Upper lobe of left lung (tissue), 6 donors: ENCODE measurements at regions not wholly inside any gene's neighbourhood (a gene's known extent, or its start where the extent isn't known, plus 50 kb on each side); places are given as distances from the start of the nearest gene placed in this dataset.

Experiments used
- ATAC-seq, 2 donors: fragments of 200-7000 bp; cut with Tn5 transposase; one replicate each; pipeline ENCODE4 v1.9.1; 2022; ENCODE audit warnings: mild to moderate bottlenecking in 2 of 2, moderate library complexity in 2 of 2; ENCODE audit not compliant: low FRiP score in 2 of 2
- DNase-seq, 2 donors: peaks; one replicate each; pipeline ENCODE4 v3.0.0-alpha.2; 2019 to 2020
- H3K27ac ChIP-seq, 4 donors: fragments of 200-600 bp; sonication (generic); one replicate each; pipeline ENCODE4 v1.5.1; 2016 to 2019
- H3K27me3 ChIP-seq, 4 donors: fragments of 200-600 bp; sonication (generic); one replicate each; pipeline ENCODE4 v1.5.1; 2017 to 2019
- H3K36me3 ChIP-seq, 4 donors: fragments of 200-600 bp; sonication (generic); one replicate each; pipeline ENCODE4 v1.5.1; 2016 to 2019
- H3K4me1 ChIP-seq, 4 donors: fragments of 200-600 bp; sonication (generic); one replicate each; pipeline ENCODE4 v1.5.1; 2018 to 2019
- H3K4me3 ChIP-seq, 4 donors: fragments of 200-600 bp; sonication (generic); one replicate each; pipeline ENCODE4 v1.5.1; 2017 to 2019; ENCODE audit warnings: mild to moderate bottlenecking in 2 of 4, moderate library complexity in 1 of 4
- H3K9me3 ChIP-seq, 4 donors: fragments of 200-600 bp; sonication (generic); one replicate each; pipeline ENCODE4 v1.5.1; 2018 to 2019
- EP300 ChIP-seq, 4 donors: sonication (generic); formaldehyde crosslinking; IDR thresholded peaks; one replicate each; pipeline ENCODE4 v1.5.1; 2017; ENCODE audit warnings: antibody characterized with exemption in 4 of 4, control low read depth in 2 of 4
- POLR2A ChIP-seq, 4 donors: fragments of 450-650 bp; IDR thresholded peaks; one replicate each; pipeline ENCODE4 v1.5.1; 2016 to 2017; ENCODE audit warnings: antibody characterized with exemption in 4 of 4, mild to moderate bottlenecking in 2 of 4
- POLR2AphosphoS5 ChIP-seq, 2 donors: sonication (generic); formaldehyde crosslinking; IDR thresholded peaks; one replicate each; pipeline ENCODE4 v1.5.1; 2017; ENCODE audit warnings: antibody characterized with exemption in 2 of 2
- WGBS, 2 donors: methylation state at CpG; one replicate each; pipeline ENCODE4 v1.1.5; 2017 to 2018; 5-methylcytosine and 5-hydroxymethylcytosine counted together
- TF ChIP-seq, protein P1 (sequence below), 6 experiments: fragments of 450-650 bp in 4 of 6; fragments of 200-600 bp in 2 of 6; sonication (generic) in 2 of 6; IDR thresholded peaks; one replicate each; pipeline ENCODE4 v1.5.1; 2016 to 2019; ENCODE audit warnings: antibody characterized with exemption in 6 of 6
- donor health status: DM: no; HTN: no; CAD: no; lungs with moderate emphysema.
- donor health status: DM: no; HTN: yes; CAD: no; lungs with severe emphysema.

DNA sequence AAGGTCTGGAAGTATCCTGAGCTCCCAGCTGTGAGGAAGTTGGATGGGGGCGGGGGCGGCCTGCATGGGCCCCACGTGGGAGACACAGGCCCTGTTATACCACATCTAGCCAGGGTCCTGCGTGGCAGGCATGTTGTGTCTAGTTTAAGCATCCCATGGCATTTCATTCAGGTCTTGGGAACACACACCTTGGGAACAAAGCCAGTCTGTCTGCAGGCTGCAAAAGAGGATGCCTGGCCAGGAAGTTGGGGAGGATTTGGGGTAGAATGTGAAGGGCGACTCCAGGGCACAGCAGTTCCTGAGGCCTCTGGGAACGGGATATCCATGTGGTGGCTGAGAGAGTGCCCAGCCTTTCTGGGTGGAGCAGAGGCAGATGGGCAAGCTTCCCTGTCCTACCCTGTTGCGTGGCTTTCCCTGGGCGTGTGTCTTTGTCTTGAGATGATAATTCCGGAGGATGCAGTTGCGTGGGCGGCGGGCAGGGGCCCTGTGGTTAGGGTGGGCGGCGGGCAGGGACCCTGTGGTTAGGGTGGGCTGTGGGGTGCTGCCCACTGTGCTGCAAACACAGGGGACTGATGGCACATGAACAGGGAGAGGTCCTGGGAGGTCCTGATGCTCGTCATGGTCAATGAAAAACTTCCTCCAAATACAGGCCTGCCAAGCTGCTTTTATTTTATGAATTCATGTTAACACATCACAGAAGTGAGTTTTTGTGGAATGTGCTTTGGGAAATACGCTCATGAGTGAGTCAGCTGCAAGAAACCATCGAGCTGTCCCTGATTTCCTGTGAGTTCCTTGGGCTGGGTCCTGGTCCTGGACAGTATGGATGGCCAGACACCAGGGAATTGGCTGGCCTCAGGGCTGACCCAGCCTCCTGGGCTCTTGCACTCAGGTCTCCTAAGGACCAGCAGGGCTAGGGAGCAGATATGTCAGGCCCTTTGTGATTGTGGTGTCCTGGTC, 90.0 kb upstream of the HS6ST1 start:
- no peaks in the 10 kb centered on the region for H3K4me1 ChIP-seq
- no peaks in the 10 kb centered on the region for H3K27me3 ChIP-seq
- peak in 1 of 2 donors; percentile 10 for DNase-seq
- no peak overlapping the region for H3K4me3 ChIP-seq
- no peak overlapping the region for H3K27ac ChIP-seq
- no peaks in the 10 kb centered on the region for H3K9me3 ChIP-seq
- TF ChIP-seq POLR2A (IDR thresholded peaks at IDR 0.05) (no peak), POLR2AphosphoS5 (IDR thresholded peaks at IDR 0.05) (no peak), EP300 (IDR thresholded peaks at IDR 0.05) (no peak)
- TF ChIP-seq, protein P1, sequence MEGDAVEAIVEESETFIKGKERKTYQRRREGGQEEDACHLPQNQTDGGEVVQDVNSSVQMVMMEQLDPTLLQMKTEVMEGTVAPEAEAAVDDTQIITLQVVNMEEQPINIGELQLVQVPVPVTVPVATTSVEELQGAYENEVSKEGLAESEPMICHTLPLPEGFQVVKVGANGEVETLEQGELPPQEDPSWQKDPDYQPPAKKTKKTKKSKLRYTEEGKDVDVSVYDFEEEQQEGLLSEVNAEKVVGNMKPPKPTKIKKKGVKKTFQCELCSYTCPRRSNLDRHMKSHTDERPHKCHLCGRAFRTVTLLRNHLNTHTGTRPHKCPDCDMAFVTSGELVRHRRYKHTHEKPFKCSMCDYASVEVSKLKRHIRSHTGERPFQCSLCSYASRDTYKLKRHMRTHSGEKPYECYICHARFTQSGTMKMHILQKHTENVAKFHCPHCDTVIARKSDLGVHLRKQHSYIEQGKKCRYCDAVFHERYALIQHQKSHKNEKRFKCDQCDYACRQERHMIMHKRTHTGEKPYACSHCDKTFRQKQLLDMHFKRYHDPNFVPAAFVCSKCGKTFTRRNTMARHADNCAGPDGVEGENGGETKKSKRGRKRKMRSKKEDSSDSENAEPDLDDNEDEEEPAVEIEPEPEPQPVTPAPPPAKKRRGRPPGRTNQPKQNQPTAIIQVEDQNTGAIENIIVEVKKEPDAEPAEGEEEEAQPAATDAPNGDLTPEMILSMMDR (IDR thresholded peaks at IDR 0.05) = no peak
- H3K36me3 ChIP-seq = no peaks in the 10 kb centered on the region
- 54 to 62% methylated on average over 7 to 17 of the region's 17 CpGs for WGBS, 2 donors
- peak in 1 of 2 donors; percentile 67 for ATAC-seq

DNA sequence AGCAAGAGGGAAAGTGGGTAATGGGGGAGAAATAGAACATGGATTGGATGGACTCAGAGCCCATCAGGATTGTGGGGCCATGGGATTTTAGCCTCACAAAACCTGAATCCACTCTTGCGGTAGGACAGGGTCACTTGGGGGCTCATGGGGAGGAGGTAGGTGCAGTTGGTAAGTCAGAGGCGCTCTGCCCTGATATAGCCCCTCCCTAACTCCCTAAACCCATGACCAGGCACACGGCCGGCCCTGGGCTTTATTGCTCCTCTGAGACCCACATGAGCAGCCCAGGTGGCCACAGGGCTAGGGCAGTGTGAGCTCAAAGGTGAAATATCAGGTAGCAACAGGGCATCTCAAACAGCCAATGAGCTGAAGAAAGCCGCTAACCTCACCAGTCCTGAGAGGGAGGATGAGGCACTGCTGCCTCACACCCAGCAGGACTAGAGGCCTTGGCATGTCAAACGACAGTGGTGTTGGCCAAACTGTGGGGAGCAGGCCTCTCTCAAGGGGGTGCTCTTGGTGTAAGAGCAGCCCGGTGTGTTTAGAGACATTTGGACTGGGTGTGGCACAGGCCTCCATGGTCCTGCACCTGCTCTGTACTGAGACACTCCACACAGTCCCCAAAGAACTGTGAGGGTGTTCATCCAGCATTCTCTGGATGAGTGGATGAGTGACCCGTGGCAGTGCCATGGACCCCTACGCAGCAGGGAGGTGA, 90.8 kb upstream of the HS6ST1 start:
- ATAC-seq (no peak), DNase-seq (peak in 1 of 2 donors; percentile 17)
- Histone ChIP-seq H3K27ac (no peak overlapping the region), H3K4me3 (no peak overlapping the region), H3K27me3 (no peaks in the 10 kb centered on the region), H3K4me1 (no peaks in the 10 kb centered on the region), H3K36me3 (no peaks in the 10 kb centered on the region), H3K9me3 (no peaks in the 10 kb centered on the region)
- WGBS, 2 donors = 86 to 95% methylated on average over 6 to 8 of the region's 9 CpGs
- no peak for TF ChIP-seq POLR2AphosphoS5 (IDR thresholded peaks at IDR 0.05)
- TF ChIP-seq, protein P1 (IDR thresholded peaks at IDR 0.05) = no peak
- TF ChIP-seq POLR2A (IDR thresholded peaks at IDR 0.05) = no peak
- no peak for TF ChIP-seq EP300 (IDR thresholded peaks at IDR 0.05)

DNA sequence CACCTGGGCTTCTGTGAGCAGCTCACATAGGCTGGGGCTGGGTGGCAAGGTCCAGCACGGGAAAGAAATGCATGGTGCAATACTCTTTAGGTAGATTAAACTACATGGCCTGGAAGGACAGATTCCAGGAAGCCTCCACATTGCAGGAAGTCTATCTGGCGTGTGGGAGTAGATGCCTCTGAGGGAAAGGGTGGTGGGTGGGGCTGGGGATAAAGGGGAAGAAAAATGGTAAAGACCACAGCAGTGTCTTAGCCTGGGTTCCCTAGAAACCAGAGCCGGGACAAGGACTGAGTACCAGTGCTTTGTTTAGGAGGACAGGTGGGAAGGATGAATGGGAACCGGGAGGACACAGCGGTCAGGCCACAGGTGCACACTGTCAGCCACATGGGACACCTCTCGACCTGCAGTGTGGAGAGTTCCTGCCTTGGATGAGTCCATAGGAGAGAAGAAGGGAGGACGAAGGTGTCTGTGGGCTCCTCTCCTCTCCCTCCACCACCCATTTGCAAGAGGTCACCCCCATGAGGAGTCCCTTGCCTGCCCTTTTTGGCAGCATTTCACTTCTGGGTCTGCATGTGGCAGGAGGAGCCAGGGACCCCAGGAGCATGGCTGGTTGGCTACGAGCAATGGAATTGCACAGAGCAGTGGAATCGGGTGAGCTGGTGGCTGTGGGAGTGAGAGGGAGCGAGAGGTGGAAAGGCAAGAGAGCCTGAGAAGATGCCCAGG, 91.5 kb upstream of the HS6ST1 start:
- no peak for TF ChIP-seq POLR2A (IDR thresholded peaks at IDR 0.05)
- TF ChIP-seq, protein P1 (IDR thresholded peaks at IDR 0.05) = no peak
- TF ChIP-seq POLR2AphosphoS5 (IDR thresholded peaks at IDR 0.05) = no peak
- no peak for TF ChIP-seq EP300 (IDR thresholded peaks at IDR 0.05)

DNA sequence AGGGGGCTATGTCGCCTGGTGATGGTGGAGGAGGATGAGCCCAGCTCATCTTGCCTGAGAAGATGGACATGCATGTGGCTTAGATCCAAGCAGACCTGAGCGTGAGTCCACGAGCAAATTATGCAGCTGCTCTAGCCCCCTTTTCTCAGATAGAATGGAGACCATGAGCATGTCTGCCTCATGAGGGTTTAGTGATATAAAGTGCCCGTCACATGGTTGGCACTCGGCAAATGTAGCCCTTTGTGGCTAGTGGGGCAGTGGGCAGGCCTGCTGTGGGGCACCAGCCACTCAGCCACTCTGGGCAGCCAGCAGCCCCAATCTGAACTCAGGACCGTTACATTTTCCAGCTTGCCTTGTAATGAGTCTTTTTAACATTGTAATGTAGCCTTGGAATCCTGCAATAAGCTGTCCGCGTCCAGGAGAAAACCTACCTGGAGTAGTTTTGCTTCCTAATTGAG, 92.1 kb upstream of the HS6ST1 start:
- H3K9me3 ChIP-seq = no peaks in the 10 kb centered on the region
- no peaks in the 10 kb centered on the region for H3K36me3 ChIP-seq
- H3K4me3 ChIP-seq = no peak overlapping the region
- 88 to 91% methylated on average over 5 to 8 of the region's 8 CpGs for WGBS, 2 donors
- no peaks in the 10 kb centered on the region for H3K27me3 ChIP-seq
- no peak overlapping the region for H3K27ac ChIP-seq
- DNase-seq = no peak
- TF ChIP-seq, protein P1 (IDR thresholded peaks at IDR 0.05) = no peak
- TF ChIP-seq EP300 (IDR thresholded peaks at IDR 0.05) (no peak), POLR2A (IDR thresholded peaks at IDR 0.05) (no peak), POLR2AphosphoS5 (IDR thresholded peaks at IDR 0.05) (no peak)
- ATAC-seq = no peak
- H3K4me1 ChIP-seq = no peaks in the 10 kb centered on the region

More for the DNA sequence above, 91.5 kb upstream of the HS6ST1 start:
- Histone ChIP-seq H3K4me3 (no peak overlapping the region), H3K4me1 (no peaks in the 10 kb centered on the region), H3K36me3 (no peaks in the 10 kb centered on the region), H3K27me3 (no peaks in the 10 kb centered on the region), H3K27ac (no peak overlapping the region), H3K9me3 (no peaks in the 10 kb centered on the region)
- ATAC-seq = no peak
- WGBS, 2 donors = 83 to 84% methylated on average over 10 of the region's 10 CpGs
- peak in 1 of 2 donors; percentile 12 for DNase-seq
